ENCODE measurements at regions not wholly inside any gene's neighbourhood (a gene's known extent, or its start where the extent isn't known, plus 50 kb on each side); places are given as distances from the start of the nearest gene placed in this dataset.

DNA sequence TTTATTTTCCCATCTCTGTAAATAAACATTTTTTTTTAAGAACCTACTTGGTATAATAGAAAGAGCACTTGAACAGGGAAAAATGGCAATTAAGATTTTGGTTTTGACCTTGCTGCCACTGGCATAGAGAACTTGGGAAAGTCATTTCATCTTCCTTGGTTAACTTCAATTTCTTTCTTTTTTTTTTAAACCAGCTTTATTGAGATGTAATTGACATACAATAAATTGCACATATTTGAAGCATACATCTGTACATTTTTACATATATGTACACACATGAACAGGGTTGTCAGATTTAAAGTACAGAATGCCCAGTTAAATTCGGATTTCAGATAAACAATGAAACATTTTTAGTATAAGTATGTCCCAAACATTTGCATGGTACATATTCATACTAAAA lies 103.0 kb upstream of the RAPGEF2 start:
- TF ChIP-seq, protein P1, sequence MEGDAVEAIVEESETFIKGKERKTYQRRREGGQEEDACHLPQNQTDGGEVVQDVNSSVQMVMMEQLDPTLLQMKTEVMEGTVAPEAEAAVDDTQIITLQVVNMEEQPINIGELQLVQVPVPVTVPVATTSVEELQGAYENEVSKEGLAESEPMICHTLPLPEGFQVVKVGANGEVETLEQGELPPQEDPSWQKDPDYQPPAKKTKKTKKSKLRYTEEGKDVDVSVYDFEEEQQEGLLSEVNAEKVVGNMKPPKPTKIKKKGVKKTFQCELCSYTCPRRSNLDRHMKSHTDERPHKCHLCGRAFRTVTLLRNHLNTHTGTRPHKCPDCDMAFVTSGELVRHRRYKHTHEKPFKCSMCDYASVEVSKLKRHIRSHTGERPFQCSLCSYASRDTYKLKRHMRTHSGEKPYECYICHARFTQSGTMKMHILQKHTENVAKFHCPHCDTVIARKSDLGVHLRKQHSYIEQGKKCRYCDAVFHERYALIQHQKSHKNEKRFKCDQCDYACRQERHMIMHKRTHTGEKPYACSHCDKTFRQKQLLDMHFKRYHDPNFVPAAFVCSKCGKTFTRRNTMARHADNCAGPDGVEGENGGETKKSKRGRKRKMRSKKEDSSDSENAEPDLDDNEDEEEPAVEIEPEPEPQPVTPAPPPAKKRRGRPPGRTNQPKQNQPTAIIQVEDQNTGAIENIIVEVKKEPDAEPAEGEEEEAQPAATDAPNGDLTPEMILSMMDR (IDR thresholded peaks at IDR 0.05), result no peak
- TF ChIP-seq POLR2A (IDR thresholded peaks at IDR 0.05), result no peak
